ENCODE measurements at regions not wholly inside any gene's neighbourhood (a gene's known extent, or its start where the extent isn't known, plus 50 kb on each side); places are given as distances from the start of the nearest gene placed in this dataset.

DNA sequence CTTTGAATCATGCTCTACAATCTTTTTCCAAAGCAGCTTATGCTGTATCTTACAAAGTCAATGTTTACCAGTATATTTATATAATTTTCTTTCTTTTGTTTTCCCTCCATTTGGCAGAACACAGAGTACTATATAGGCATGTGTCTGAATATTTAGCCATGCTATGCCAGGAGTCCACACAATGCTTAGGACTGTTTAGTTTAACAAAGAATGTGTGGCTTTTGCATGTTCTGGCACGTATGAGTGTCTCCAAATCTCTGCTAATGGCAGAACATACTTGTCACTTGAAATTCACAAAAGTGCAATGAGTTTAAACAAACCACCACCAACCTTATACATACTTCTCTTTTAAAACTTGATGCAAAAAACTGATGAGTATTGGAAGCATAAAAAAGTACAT, 268.0 kb downstream of the NR4A2 start:
- no peak overlapping the region for H3K9ac ChIP-seq (replicated peaks; ENCODE audit: extremely low read depth, insufficient read depth, low read length)
- no peak overlapping the region for H3K27ac ChIP-seq (ENCODE audit: insufficient read depth, low read depth, low read length)
- H2AFZ ChIP-seq (ENCODE audit: low read depth, low read length) = no peak overlapping the region
- H3K27me3 ChIP-seq (ENCODE audit: control insufficient read depth in 2 of 2, insufficient read depth in 2 of 2, low read length in 2 of 2) = no peaks in the 10 kb centered on the region
- DNase-seq (ENCODE audit: low read depth, low spot score) = no peak
- ChIA-PET CTCF (interaction anchor here (1.3 kb wide), 1 partner anchor 687 kb away, joined by 3 read pairs; no protein-coding TSS in a partner anchor), POLR2A (no interaction called here)
- no peaks in the 10 kb centered on the region for H4K20me1 ChIP-seq (replicated peaks; ENCODE audit: control insufficient read depth, extremely low read depth, insufficient read depth, low read length)
- no peaks in the 10 kb centered on the region for H3K79me2 ChIP-seq (ENCODE audit: control insufficient read depth, insufficient read depth, low read length)
- no peak overlapping the region for H3K4me2 ChIP-seq (ENCODE audit: insufficient read depth, low read length)
- no peaks in the 10 kb centered on the region for H3K9me1 ChIP-seq (replicated peaks; ENCODE audit: control insufficient read depth, extremely low read depth, insufficient read depth, low read length)
- no peak overlapping the region for H3K4me3 ChIP-seq (replicated peaks in 1 of 3; ENCODE audit: insufficient read depth in 1 of 3, low read depth in 1 of 3, low read length in 3 of 3)
- FAIRE-seq = no peak
- no TSS peak for BruUV-seq (replicated peaks)
- no peaks in the 10 kb centered on the region for H3K4me1 ChIP-seq (ENCODE audit: control insufficient read depth, extremely low read depth, insufficient read depth, low read length)
- dilution Hi-C loops (cut with MboI; ENCODE audit: extremely low pct_ligation_motif_present, low sequenced_read_pairs) = no loop called here
- intact Hi-C loops (cut with micrococcal nuclease) = no loop called here
- H3K9me3 ChIP-seq (replicated peaks; ENCODE audit: control insufficient read depth, insufficient read depth, low read length) = no peaks in the 10 kb centered on the region
- no peaks in the 10 kb centered on the region for H3K36me3 ChIP-seq (ENCODE audit: control insufficient read depth in 2 of 2, extremely low read depth in 1 of 2, insufficient read depth in 2 of 2, low read length in 2 of 2)
- TF ChIP-seq EZH2 (IDR thresholded peaks at IDR 0.05; ENCODE audit: borderline replicate concordance, low read depth, low read length, severe bottlenecking) (no peak), MYC (IDR thresholded peaks at IDR 0.05; ENCODE audit: low read depth, low read length) (no peak), POLR2A (IDR thresholded peaks at IDR 0.05; ENCODE audit: low read depth, low read length) (no peak), MAX (IDR thresholded peaks at IDR 0.05; ENCODE audit: insufficient read depth, insufficient read length) (no peak), JUN (IDR thresholded peaks at IDR 0.05; ENCODE audit: borderline replicate concordance, insufficient read depth, insufficient read length, low read depth) (no peak), GATA2 (IDR thresholded peaks at IDR 0.05; ENCODE audit: insufficient read depth, insufficient read length, low read depth, low read length) (no peak), CTCF (IDR thresholded peaks at IDR 0.05; ENCODE audit: extremely low read depth in 1 of 2, insufficient read depth in 1 of 2, low read depth in 1 of 2, low read length in 2 of 2) (no peak), POLR2AphosphoS5 (IDR thresholded peaks at IDR 0.05; ENCODE audit: insufficient read depth, low read depth, low read length) (no peak), FOS (IDR thresholded peaks at IDR 0.05; ENCODE audit: borderline replicate concordance, insufficient read depth, low read length) (no peak)
